Gastrocnemius medialis (tissue), 4 donors: ENCODE measurements at regions not wholly inside any gene's neighbourhood (a gene's known extent, or its start where the extent isn't known, plus 50 kb on each side); places are given as distances from the start of the nearest gene placed in this dataset.

Experiments used
- ATAC-seq, 2 donors: fragments of 150-250 bp; one replicate each; pipeline ENCODE4 v1.9.1; 2016
- DNase-seq, 2 donors: peaks; one replicate each; pipeline ENCODE4 v3.0.0-alpha.2; 2019
- H3K27ac ChIP-seq, 4 donors: fragments of 200-600 bp; sonication (generic); 1 replicate in 1 of 4; 2 replicates in 3 of 4; pipeline ENCODE4 v1.5.1; 2016 to 2018; ENCODE audit warnings: mild to moderate bottlenecking in 2 of 4, moderate library complexity in 1 of 4
- H3K27me3 ChIP-seq, 3 donors: fragments of 200-600 bp; sonication (generic) in 2 of 3; 1 replicate in 1 of 3; 2 replicates in 2 of 3; pipeline versions ENCODE4 v1.5.1 to v1.6.0; 2016 to 2019; ENCODE audit warnings: mild to moderate bottlenecking in 1 of 3, moderate library complexity in 1 of 3
- H3K36me3 ChIP-seq, 2 donors: fragments of 200-600 bp; sonication (generic) in 1 of 2; one replicate each; pipeline ENCODE4 v1.5.1; 2017 to 2018
- H3K4me1 ChIP-seq, 2 donors: fragments of 200-600 bp; sonication (generic) in 1 of 2; one replicate each; pipeline ENCODE4 v1.5.1; 2016 to 2017; ENCODE audit warnings: mild to moderate bottlenecking in 2 of 2
- H3K4me3 ChIP-seq, 4 donors: fragments of 200-600 bp; sonication (generic) in 3 of 4; 1 replicate in 1 of 4; 2 replicates in 3 of 4; pipeline ENCODE4 v1.5.1; 2016 to 2019; ENCODE audit warnings: mild to moderate bottlenecking in 2 of 4
- H3K9me3 ChIP-seq, 3 donors: fragments of 200-600 bp; sonication (generic) in 2 of 3; 1 replicate in 1 of 3; 2 replicates in 2 of 3; pipeline ENCODE4 v1.5.1; 2016 to 2019
- POLR2A ChIP-seq, 2 donors: fragments of 450-650 bp; IDR thresholded peaks; one replicate each; pipeline ENCODE4 v1.6.1; 2017; ENCODE audit warnings: antibody characterized with exemption in 2 of 2, mild to moderate bottlenecking in 2 of 2, moderate library complexity in 2 of 2
- in situ Hi-C, 4 donors: fragments of 200-750 bp; cut with MboI; loops; one replicate each; pipeline versions ENCODE4 v1.15.0 to v1.8.0; 2017; ENCODE audit warnings: low sequenced_read_pairs in 4 of 4
- intact Hi-C: fragments of 100-400 bp; cut with DNase I; formaldehyde crosslinking; loops from one replicate; pipeline ENCODE4 v1.15.1; 2023; ENCODE audit warnings: low total_unique reads
- TF ChIP-seq, protein P1 (sequence below), 5 experiments: fragments of 450-650 bp in 3 of 5; fragments of 200-600 bp in 2 of 5; sonication (generic) in 2 of 5; IDR thresholded peaks in 4 of 5; conservative IDR thresholded peaks in 1 of 5; 1 replicate in 4 of 5; 2 replicates in 1 of 5; pipeline ENCODE4 v1.5.1; 2016 to 2019; ENCODE audit warnings: antibody characterized with exemption in 5 of 5, mild to moderate bottlenecking in 3 of 5, moderate library complexity in 3 of 5

DNA sequence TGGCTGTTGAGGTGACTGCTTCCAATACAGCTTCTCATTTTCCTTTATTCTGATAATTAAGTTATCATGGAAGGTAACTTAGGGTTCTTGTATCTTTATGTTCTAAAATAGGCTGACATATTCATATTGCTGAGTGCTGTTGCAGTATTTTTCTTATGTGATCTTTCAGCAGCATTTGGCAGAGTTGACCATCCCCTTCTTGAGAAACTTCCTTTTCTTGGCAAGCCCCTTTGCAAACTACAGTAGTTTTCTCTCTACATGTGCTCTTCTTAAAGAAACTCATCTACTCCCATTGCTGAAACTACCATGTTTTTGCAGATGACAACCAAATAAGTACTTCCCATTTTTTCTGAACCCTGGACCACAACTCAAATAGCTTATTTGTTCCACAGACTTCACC lies 476.5 kb upstream of the TRIB2 start:
- intact Hi-C loops (no loop called here), in situ Hi-C loops (no loop called here)
- Histone ChIP-seq H3K4me3 (no peak overlapping the region), H3K27me3 (no peaks in the 10 kb centered on the region), H3K36me3 (no peaks in the 10 kb centered on the region), H3K4me1 (no peaks in the 10 kb centered on the region), H3K9me3 (no peaks in the 10 kb centered on the region), H3K27ac (no peak overlapping the region)
- TF ChIP-seq, protein P1, sequence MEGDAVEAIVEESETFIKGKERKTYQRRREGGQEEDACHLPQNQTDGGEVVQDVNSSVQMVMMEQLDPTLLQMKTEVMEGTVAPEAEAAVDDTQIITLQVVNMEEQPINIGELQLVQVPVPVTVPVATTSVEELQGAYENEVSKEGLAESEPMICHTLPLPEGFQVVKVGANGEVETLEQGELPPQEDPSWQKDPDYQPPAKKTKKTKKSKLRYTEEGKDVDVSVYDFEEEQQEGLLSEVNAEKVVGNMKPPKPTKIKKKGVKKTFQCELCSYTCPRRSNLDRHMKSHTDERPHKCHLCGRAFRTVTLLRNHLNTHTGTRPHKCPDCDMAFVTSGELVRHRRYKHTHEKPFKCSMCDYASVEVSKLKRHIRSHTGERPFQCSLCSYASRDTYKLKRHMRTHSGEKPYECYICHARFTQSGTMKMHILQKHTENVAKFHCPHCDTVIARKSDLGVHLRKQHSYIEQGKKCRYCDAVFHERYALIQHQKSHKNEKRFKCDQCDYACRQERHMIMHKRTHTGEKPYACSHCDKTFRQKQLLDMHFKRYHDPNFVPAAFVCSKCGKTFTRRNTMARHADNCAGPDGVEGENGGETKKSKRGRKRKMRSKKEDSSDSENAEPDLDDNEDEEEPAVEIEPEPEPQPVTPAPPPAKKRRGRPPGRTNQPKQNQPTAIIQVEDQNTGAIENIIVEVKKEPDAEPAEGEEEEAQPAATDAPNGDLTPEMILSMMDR (IDR thresholded peaks at IDR 0.05 in 4 of 5, conservative IDR thresholded peaks at IDR 0.05 in 1 of 5): no peak
- DNase-seq (no peak), ATAC-seq (no peak)

DNA sequence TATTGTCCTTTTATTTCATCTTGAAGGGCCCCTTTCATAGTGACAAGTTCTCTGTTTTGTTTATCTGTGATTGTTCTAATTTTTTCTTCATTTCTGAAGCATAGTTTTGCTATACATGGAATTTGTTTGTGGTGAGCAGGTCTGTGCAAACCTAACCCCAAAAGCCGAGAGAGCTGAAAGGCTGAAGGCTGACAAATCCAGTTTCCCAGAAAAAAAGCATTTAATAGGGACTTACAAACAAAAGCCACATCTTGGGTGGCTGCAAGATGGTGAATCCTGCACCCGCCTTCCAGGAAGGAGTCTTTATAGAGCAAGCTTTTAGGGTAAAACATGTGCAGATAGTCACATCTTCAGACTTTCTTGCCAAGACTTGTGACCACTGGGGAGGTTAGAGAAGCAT lies 473.4 kb upstream of the TRIB2 start:
- intact Hi-C loops (no loop called here), in situ Hi-C loops (no loop called here)
- TF ChIP-seq POLR2A (IDR thresholded peaks at IDR 0.05): no peak
- TF ChIP-seq, protein P1 (IDR thresholded peaks at IDR 0.05 in 4 of 5, conservative IDR thresholded peaks at IDR 0.05 in 1 of 5): no peak
- H3K4me1 ChIP-seq: no peaks in the 10 kb centered on the region
- no peaks in the 10 kb centered on the region for H3K36me3 ChIP-seq
- H3K27me3 ChIP-seq: no peaks in the 10 kb centered on the region
- H3K4me3 ChIP-seq: no peak overlapping the region
- ATAC-seq (no peak), DNase-seq (no peak)
- H3K27ac ChIP-seq: no peak overlapping the region
- no peaks in the 10 kb centered on the region for H3K9me3 ChIP-seq

DNA sequence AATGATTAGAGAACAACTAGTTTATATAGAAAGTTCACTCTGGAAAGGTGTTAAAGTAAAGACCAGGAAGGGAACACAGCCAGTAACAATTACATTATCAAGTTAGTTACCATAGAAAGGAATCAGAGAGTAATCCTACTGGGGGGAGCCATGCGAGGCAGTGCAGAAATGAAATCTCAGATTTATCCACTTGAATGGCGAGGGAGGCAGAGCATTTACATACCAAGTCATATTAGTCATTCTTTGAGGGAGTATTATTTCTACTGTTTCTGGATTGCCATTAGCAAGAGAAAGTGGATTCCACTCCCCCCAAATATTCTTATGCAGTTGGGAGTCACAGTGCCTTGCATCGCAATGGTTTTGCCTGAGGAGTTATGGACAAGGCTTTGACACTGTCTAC lies 472.7 kb upstream of the TRIB2 start:
- Histone ChIP-seq H3K9me3 (no peaks in the 10 kb centered on the region), H3K4me3 (no peak overlapping the region), H3K36me3 (no peaks in the 10 kb centered on the region), H3K4me1 (no peaks in the 10 kb centered on the region), H3K27me3 (no peaks in the 10 kb centered on the region), H3K27ac (no peak overlapping the region)
- intact Hi-C loops: no loop called here
- in situ Hi-C loops: no loop called here
- no peak for TF ChIP-seq POLR2A (IDR thresholded peaks at IDR 0.05)
- TF ChIP-seq, protein P1 (IDR thresholded peaks at IDR 0.05 in 4 of 5, conservative IDR thresholded peaks at IDR 0.05 in 1 of 5): no peak
- ATAC-seq: no peak
- no peak for DNase-seq

DNA sequence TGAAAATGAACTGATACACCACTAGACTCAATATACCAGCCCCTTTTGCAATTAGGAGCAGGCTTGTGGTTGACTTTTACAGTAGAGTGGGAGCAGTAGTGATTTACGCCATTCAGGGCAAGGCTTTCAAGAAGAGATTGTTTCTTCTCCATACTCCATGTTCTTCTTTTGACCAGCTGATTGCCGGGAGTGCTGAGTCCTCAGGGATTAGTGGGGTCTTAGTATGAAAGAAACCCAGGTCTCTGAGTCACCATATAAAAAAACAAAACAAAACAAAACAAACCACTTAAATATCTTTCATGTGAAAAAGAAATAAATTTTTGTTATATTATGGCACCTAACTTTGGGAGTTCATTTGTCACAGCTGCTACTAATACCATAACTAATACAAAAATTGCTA lies 465.6 kb upstream of the TRIB2 start:
- intact Hi-C loops: no loop called here
- H3K27me3 ChIP-seq: no peaks in the 10 kb centered on the region
- no peak for TF ChIP-seq POLR2A (IDR thresholded peaks at IDR 0.05)
- TF ChIP-seq, protein P1 (IDR thresholded peaks at IDR 0.05 in 4 of 5, conservative IDR thresholded peaks at IDR 0.05 in 1 of 5): no peak
- no peak for ATAC-seq
- H3K36me3 ChIP-seq: no peaks in the 10 kb centered on the region
- in situ Hi-C loops: no loop called here
- no peak for DNase-seq
- H3K4me3 ChIP-seq: no peak overlapping the region
- H3K4me1 ChIP-seq: no peaks in the 10 kb centered on the region
- no peaks in the 10 kb centered on the region for H3K9me3 ChIP-seq
- no peak overlapping the region for H3K27ac ChIP-seq

DNA sequence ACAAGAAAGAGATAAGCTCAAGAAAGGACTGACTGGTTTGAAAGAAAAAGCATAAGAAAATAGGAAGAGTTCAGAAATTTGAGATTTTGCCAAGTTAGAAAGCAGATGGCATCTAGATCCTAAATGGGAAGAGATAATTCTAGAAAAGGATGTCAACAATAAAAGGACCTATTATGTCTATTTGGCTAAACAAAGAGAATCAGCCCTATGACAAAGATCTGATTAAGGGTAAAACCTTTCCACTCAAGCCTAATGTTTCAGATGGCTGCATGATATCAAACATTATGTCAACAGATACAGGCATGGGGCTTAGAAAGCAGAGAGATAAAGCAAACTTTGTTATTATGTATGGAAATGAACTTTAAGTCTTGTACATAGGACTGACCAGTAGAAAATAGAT lies 465.0 kb upstream of the TRIB2 start:
- in situ Hi-C loops (no loop called here), intact Hi-C loops (no loop called here)
- DNase-seq (no peak), ATAC-seq (no peak)
- Histone ChIP-seq H3K4me1 (no peaks in the 10 kb centered on the region), H3K27ac (no peak overlapping the region), H3K36me3 (no peaks in the 10 kb centered on the region), H3K4me3 (no peak overlapping the region), H3K27me3 (no peaks in the 10 kb centered on the region), H3K9me3 (no peaks in the 10 kb centered on the region)
- no peak for TF ChIP-seq POLR2A (IDR thresholded peaks at IDR 0.05)
- TF ChIP-seq, protein P1 (IDR thresholded peaks at IDR 0.05 in 4 of 5, conservative IDR thresholded peaks at IDR 0.05 in 1 of 5): no peak
